Upper lobe of right lung (tissue), 1 donor: ENCODE measurements at regions not wholly inside any gene's neighbourhood (a gene's known extent, or its start where the extent isn't known, plus 50 kb on each side); places are given as distances from the start of the nearest gene placed in this dataset.

Experiments used
- ATAC-seq: fragments of 200-7000 bp; cut with Tn5 transposase; one replicate; pipeline ENCODE4 v1.9.1; 2020; ENCODE audit warnings: mild to moderate bottlenecking, moderate library complexity
- DNase-seq: peaks from one replicate; pipeline ENCODE4 v3.0.0-alpha.2; 2020
- H3K27ac ChIP-seq: fragments of 200-600 bp; one replicate; pipeline ENCODE4 v1.8.0; 2022
- H3K27me3 ChIP-seq: fragments of 200-600 bp; one replicate; pipeline ENCODE4 v1.8.0; 2022; ENCODE audit warnings: mild to moderate bottlenecking
- H3K36me3 ChIP-seq: fragments of 200-600 bp; one replicate; pipeline ENCODE4 v1.8.0; 2022
- H3K4me1 ChIP-seq: fragments of 200-600 bp; one replicate; pipeline ENCODE4 v1.8.0; 2022
- H3K4me3 ChIP-seq: fragments of 200-600 bp; one replicate; pipeline ENCODE4 v1.8.0; 2022; ENCODE audit warnings: mild to moderate bottlenecking
- H3K9me3 ChIP-seq: fragments of 200-600 bp; one replicate; pipeline ENCODE4 v1.8.0; 2022
- intact Hi-C: fragments of 100-400 bp; cut with DNase I; formaldehyde crosslinking; loops from one replicate; pipeline ENCODE4 v1.11.0; 2022
- TF ChIP-seq, protein P1 (sequence below): fragments of 200-600 bp; IDR thresholded peaks from one replicate; pipeline ENCODE4 v1.8.0; 2022; ENCODE audit warnings: antibody characterized with exemption
- donor health status: DM: no; HTN: yes; CAD: no; lungs with severe emphysema.

DNA sequence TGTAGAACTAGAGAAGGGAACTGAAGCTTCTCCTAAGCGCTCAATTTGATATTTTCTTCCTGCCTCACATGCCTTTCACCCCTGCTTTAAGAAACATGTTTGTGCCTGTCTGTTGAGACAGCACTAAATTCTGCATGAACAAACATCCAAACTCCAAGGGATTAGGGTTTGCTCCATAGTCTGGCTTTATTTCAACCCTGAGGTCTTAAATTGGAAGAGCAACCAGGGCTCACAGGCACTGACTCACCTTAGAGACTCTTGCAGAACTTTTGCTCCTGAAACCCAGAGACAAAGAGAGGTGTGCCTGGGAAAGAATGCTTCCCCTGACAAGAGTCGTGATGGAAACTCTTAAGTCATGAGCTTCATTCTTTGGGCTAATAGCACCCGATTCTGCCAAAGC lies 393.9 kb upstream of the MCTP2 start:
- H3K9me3 ChIP-seq, result no peaks in the 10 kb centered on the region
- H3K27ac ChIP-seq, result no peak overlapping the region
- ATAC-seq, result no peak
- intact Hi-C loops, result no loop called here
- no peak for DNase-seq
- no peak overlapping the region for H3K4me3 ChIP-seq
- no peaks in the 10 kb centered on the region for H3K4me1 ChIP-seq
- no peaks in the 10 kb centered on the region for H3K36me3 ChIP-seq
- H3K27me3 ChIP-seq, result no peaks in the 10 kb centered on the region
- TF ChIP-seq, protein P1, sequence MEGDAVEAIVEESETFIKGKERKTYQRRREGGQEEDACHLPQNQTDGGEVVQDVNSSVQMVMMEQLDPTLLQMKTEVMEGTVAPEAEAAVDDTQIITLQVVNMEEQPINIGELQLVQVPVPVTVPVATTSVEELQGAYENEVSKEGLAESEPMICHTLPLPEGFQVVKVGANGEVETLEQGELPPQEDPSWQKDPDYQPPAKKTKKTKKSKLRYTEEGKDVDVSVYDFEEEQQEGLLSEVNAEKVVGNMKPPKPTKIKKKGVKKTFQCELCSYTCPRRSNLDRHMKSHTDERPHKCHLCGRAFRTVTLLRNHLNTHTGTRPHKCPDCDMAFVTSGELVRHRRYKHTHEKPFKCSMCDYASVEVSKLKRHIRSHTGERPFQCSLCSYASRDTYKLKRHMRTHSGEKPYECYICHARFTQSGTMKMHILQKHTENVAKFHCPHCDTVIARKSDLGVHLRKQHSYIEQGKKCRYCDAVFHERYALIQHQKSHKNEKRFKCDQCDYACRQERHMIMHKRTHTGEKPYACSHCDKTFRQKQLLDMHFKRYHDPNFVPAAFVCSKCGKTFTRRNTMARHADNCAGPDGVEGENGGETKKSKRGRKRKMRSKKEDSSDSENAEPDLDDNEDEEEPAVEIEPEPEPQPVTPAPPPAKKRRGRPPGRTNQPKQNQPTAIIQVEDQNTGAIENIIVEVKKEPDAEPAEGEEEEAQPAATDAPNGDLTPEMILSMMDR, result no peak

DNA sequence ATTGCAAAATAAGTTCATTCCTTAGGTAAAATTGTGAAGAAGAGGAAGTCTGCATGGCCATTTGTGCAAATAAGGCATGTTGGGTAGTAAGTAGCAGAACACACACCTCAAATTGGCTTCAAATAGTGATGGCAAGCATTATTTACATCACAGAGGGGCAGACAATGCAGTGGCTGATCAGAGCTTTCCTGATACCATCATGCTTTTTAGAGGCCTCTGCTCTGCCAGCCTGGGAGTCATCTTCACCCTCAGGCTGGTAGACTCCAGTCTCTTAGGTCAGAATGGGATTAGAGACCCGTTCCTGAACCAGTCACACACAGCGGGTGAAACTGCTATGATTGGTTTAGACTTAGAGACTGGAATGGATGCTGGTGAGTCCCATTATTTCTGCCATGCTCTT lies 396.0 kb upstream of the MCTP2 start:
- DNase-seq, result no peak
- Histone ChIP-seq H3K9me3 (no peaks in the 10 kb centered on the region), H3K4me1 (no peaks in the 10 kb centered on the region), H3K36me3 (no peaks in the 10 kb centered on the region), H3K4me3 (no peak overlapping the region), H3K27ac (no peak overlapping the region), H3K27me3 (no peaks in the 10 kb centered on the region)
- no peak for ATAC-seq
- TF ChIP-seq, protein P1, result no peak
- intact Hi-C loops, result no loop called here

DNA sequence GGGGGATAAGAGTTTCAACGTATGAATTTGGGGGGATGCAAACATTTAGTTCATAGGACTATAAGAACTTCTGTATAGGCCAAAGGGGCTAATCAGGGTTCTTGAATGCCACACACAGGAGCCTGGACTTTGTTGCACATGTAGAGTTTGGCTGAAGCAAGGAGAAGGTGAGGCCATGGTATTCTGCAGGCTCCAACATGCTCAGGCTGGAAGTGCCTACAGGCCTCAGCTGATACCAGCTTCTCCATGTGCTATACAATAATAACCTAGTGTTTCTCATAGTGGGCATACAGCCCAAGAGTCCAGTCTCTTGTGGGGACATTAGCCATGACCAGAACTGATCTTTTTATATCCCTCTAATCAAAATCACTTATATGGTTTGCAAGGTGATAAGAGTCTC lies 399.7 kb upstream of the MCTP2 start:
- TF ChIP-seq, protein P1, result no peak
- Histone ChIP-seq H3K36me3 (no peaks in the 10 kb centered on the region), H3K4me3 (no peak overlapping the region), H3K9me3 (no peaks in the 10 kb centered on the region), H3K27ac (no peak overlapping the region), H3K27me3 (no peaks in the 10 kb centered on the region), H3K4me1 (no peaks in the 10 kb centered on the region)
- intact Hi-C loops, result no loop called here
- DNase-seq (no peak), ATAC-seq (no peak)

DNA sequence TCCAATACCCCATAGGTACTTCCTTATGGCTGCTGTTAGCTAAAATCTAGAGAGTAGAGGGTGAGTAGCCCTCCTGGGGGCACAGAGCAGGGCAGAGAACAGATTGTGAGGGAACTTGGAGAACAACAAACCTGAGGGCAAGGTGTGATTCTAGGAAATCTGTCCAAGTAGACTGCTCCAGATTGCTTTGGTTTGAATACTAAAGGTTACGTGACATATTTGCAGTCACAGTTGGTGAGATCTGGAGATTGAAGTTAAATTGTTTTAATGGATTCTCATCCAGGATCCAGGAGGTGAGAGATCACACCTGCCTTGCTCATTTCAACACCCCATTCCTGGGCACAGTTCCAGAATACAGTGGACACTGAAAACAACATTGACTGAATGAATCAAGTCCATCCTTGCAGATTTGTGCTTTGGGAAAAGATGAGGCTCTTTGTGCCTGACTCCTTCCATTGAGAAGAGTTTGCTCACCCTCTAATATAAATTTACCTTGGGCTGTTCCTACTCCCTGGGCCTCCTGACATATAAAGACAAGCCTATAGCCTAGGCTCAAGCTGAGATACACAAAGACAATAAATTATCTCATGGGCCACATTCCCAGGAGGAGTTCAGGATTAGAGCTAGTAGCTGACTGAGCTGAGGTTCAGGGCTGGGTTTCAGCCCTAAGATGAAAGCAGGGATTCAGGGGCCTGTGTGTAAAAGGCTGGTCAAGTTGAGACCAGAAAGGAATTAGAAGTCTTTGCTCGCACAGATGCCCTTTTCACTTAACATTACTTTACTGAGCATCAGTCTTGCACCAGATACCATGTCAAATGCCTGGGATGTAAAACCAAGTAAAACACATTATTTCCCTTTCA lies 400.9 kb upstream of the MCTP2 start:
- TF ChIP-seq, protein P1, result no peak
- intact Hi-C loops, result no loop called here
- DNase-seq, result no peak
- Histone ChIP-seq H3K4me3 (no peak overlapping the region), H3K27me3 (no peaks in the 10 kb centered on the region), H3K27ac (no peak overlapping the region), H3K9me3 (no peaks in the 10 kb centered on the region), H3K36me3 (no peaks in the 10 kb centered on the region), H3K4me1 (no peaks in the 10 kb centered on the region)
- no peak for ATAC-seq

DNA sequence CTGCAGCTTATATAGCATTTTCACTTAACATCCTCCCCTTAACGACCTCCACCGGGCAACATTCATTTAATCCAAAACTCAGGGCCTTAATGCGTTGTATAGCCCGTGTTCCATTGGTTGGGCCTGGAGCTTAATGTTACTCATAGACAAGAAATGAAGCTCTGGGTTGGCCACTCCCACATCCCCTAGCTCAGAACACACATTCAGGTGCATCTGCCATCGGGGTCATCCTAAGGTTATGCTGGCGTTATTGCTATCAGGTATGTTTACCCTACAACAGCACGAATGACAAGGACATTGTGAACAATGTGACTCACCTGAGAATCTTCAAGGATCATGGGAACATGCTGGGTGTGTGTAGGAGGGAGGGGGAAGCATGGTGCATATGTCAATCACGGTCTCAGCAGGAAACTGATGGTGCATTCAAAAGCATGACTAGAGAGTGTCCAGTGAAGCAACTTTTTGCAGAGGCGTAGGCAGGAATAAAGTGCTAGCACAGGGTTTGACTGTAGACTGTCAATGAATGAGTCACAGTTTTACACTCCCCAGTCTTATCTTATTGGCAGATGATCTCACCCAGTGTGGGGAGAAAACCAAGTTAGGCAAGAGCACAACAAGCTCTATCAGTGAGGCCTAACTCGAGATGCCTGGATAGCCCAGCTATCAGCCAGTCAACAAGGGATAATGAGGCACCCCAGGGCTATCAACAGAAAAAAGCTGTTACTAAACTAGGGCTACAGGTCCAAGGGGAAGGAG lies 402.1 kb upstream of the MCTP2 start:
- no peak for DNase-seq
- intact Hi-C loops, result no loop called here

More for the DNA sequence above, 402.1 kb upstream of the MCTP2 start:
- Histone ChIP-seq H3K36me3 (no peaks in the 10 kb centered on the region), H3K9me3 (no peaks in the 10 kb centered on the region), H3K27me3 (no peaks in the 10 kb centered on the region), H3K27ac (no peak overlapping the region), H3K4me1 (no peaks in the 10 kb centered on the region), H3K4me3 (no peak overlapping the region)
- ATAC-seq, result peak; percentile 71
- TF ChIP-seq, protein P1, result no peak
